HG03565 (cell line): ENCODE measurements at regions not wholly inside any gene's neighbourhood (a gene's known extent, or its start where the extent isn't known, plus 50 kb on each side); places are given as distances from the start of the nearest gene placed in this dataset.

Experiments used
- ATAC-seq: cut with Tn5 transposase; IDR thresholded peaks from one replicate; pipeline ENCODE4 v1.9.1; 2021; ENCODE audit warnings: mild to moderate bottlenecking, moderate library complexity; ENCODE audit not compliant: unreplicated experiment

- ATAC-seq = no peak
These were observed 173.5 kb upstream of the FN1 start for GRCh38 chr2:215609089-215610032.

- ATAC-seq = no peak
These were observed 171.9 kb upstream of the FN1 start for GRCh38 chr2:215607766-215608165.

- no peak for ATAC-seq
These were observed 170.4 kb upstream of the FN1 start for GRCh38 chr2:215606219-215606618.

- no peak for ATAC-seq
These were observed 169.3 kb upstream of the FN1 start for GRCh38 chr2:215605214-215605613.

- ATAC-seq = no peak
These were observed 168.7 kb upstream of the FN1 start for GRCh38 chr2:215604606-215605005.

- no peak for ATAC-seq
These were observed 167.6 kb upstream of the FN1 start for GRCh38 chr2:215603440-215603839.

GRCh38 chr2:215602997-215603396 is 167.1 kb upstream of the FN1 start:
- ATAC-seq = no peak

- no peak for ATAC-seq
These were observed 166.3 kb upstream of the FN1 start for GRCh38 chr2:215601990-215602721.

GRCh38 chr2:215601526-215601925 is 165.7 kb upstream of the FN1 start:
- ATAC-seq = no peak

- ATAC-seq = no peak
These were observed 162.6 kb upstream of the FN1 start for GRCh38 chr2:215598376-215598975.

- ATAC-seq = no peak
These were observed 161.7 kb upstream of the FN1 start for GRCh38 chr2:215597577-215597976.

GRCh38 chr2:215594766-215595165 is 158.9 kb upstream of the FN1 start:
- no peak for ATAC-seq

- ATAC-seq = no peak
These were observed 154.3 kb upstream of the FN1 start for GRCh38 chr2:215590010-215590745.

- ATAC-seq = no peak
These were observed 148.0 kb upstream of the FN1 start for GRCh38 chr2:215583881-215584280.

- ATAC-seq = no peak
These were observed 143.9 kb upstream of the FN1 start for GRCh38 chr2:215579809-215580208.

GRCh38 chr2:215577356-215577755 is 141.5 kb upstream of the FN1 start:
- no peak for ATAC-seq

- no peak for ATAC-seq
These were observed 140.7 kb upstream of the FN1 start for GRCh38 chr2:215576572-215576971.

GRCh38 chr2:215573496-215573895 is 137.6 kb upstream of the FN1 start:
- ATAC-seq = no peak

- ATAC-seq = no peak
These were observed 136.5 kb upstream of the FN1 start for GRCh38 chr2:215572341-215572848.

- ATAC-seq = no peak
These were observed 135.8 kb upstream of the FN1 start for GRCh38 chr2:215571689-215572088.

- ATAC-seq = peak; percentile 72
These were observed 131.6 kb upstream of the FN1 start for GRCh38 chr2:215567504-215567903.
